GM18499 (cell line): ENCODE measurements at regions not wholly inside any gene's neighbourhood (a gene's known extent, or its start where the extent isn't known, plus 50 kb on each side); places are given as distances from the start of the nearest gene placed in this dataset.

Experiments used
- ATAC-seq: cut with Tn5 transposase; IDR thresholded peaks from one replicate; pipeline ENCODE4 v1.9.1; 2021; ENCODE audit warnings: moderate number of reproducible peaks; ENCODE audit not compliant: insufficient read depth, unreplicated experiment

GRCh38 chr5:96577909-96578308 lies 84.3 kb upstream of the CAST start:
- no peak for ATAC-seq

GRCh38 chr5:96579711-96580110 lies 82.5 kb upstream of the CAST start:
- ATAC-seq = no peak

- no peak for ATAC-seq
Measured at GRCh38 chr5:96582343-96582742, 79.8 kb upstream of the CAST start.

GRCh38 chr5:96584712-96585111 lies 77.5 kb upstream of the CAST start:
- ATAC-seq = no peak

GRCh38 chr5:96588539-96588938 lies 73.6 kb upstream of the CAST start:
- ATAC-seq = no peak

- no peak for ATAC-seq
Measured at GRCh38 chr5:96590796-96591195, 71.4 kb upstream of the CAST start.

GRCh38 chr5:96595300-96596090 lies 66.7 kb upstream of the CAST start:
- ATAC-seq = no peak

GRCh38 chr5:96597438-96598020 lies 64.6 kb upstream of the CAST start:
- no peak for ATAC-seq

- ATAC-seq = no peak
Measured at GRCh38 chr5:96601200-96601599, 61.0 kb upstream of the CAST start.

GRCh38 chr5:96601715-96602244 lies 60.4 kb upstream of the CAST start:
- no peak for ATAC-seq

- no peak for ATAC-seq
Measured at GRCh38 chr5:96602776-96603175, 59.4 kb upstream of the CAST start.

- ATAC-seq = no peak
Measured at GRCh38 chr5:96605144-96605837, 56.9 kb upstream of the CAST start.

- ATAC-seq = no peak
Measured at GRCh38 chr5:96609369-96609768, 52.8 kb upstream of the CAST start.

GRCh38 chr5:96610747-96611146 lies 51.4 kb upstream of the CAST start:
- ATAC-seq = no peak

GRCh38 chr5:96611946-96612345 lies 50.2 kb upstream of the CAST start:
- ATAC-seq = no peak
